ENCODE measurements at regions not wholly inside any gene's neighbourhood (a gene's known extent, or its start where the extent isn't known, plus 50 kb on each side); places are given as distances from the start of the nearest gene placed in this dataset.

- TF ChIP-seq ZNF274 (IDR thresholded peaks at IDR 0.05; ENCODE audit: low read depth, low read length) = no peak
- no peak for TF ChIP-seq YY1 (IDR thresholded peaks at IDR 0.05; ENCODE audit: insufficient read depth, insufficient read length)
Observed at GRCh38 chr1:81052162-81052561, 748.6 kb upstream of the ADGRL2 start.
